ENCODE measurements at regions not wholly inside any gene's neighbourhood (a gene's known extent, or its start where the extent isn't known, plus 50 kb on each side); places are given as distances from the start of the nearest gene placed in this dataset.

GRCh38 chr14:97250931-97251330 lies 453.7 kb downstream of the VRK1 start:
- DNase-seq: no peak
- no peak for TF ChIP-seq CTCF (IDR thresholded peaks at IDR 0.05; ENCODE audit: control extremely low read depth, extremely low read depth)
- no peak for ATAC-seq (ENCODE audit: insufficient read depth, low FRiP score)
- WGBS, 2 donors: 50 to 70% methylated on average over 5 of the region's 5 CpGs
- Histone ChIP-seq H3K36me3 (ENCODE audit: control insufficient read depth in 4 of 4, insufficient read depth in 4 of 4, low read length in 4 of 4) (no peaks in the 10 kb centered on the region), H3K9me3 (ENCODE audit: control insufficient read depth in 4 of 4, insufficient read depth in 3 of 4, low read length in 3 of 4) (peaks cover 0 to 3% (median 1%) of the 10 kb centered on the region in 4 donors), H3K27me3 (ENCODE audit: control insufficient read depth in 3 of 3, insufficient read depth in 3 of 3, low read length in 2 of 3) (no peaks in the 10 kb centered on the region), H3K4me3 (no peak overlapping the region), H3K9ac (ENCODE audit: insufficient read depth in 1 of 2, low read length in 2 of 2) (no peak overlapping the region), H3K4me1 (ENCODE audit: control insufficient read depth in 5 of 5, insufficient read depth in 5 of 5, low read length in 5 of 5) (no peaks in the 10 kb centered on the region), H3K27ac (ENCODE audit: low read depth in 1 of 2, low read length in 1 of 2) (no peak overlapping the region)

GRCh38 chr14:97251491-97252155 lies 454.4 kb downstream of the VRK1 start:
- no peak for TF ChIP-seq CTCF (IDR thresholded peaks at IDR 0.05; ENCODE audit: control extremely low read depth, extremely low read depth)
- H3K36me3 ChIP-seq (ENCODE audit: control insufficient read depth in 4 of 4, insufficient read depth in 4 of 4, low read length in 4 of 4): no peaks in the 10 kb centered on the region
- no peak overlapping the region for H3K4me3 ChIP-seq
- ATAC-seq (ENCODE audit: insufficient read depth, low FRiP score) (no peak), DNase-seq (no peak)
- peaks cover 0 to 3% (median 1%) of the 10 kb centered on the region in 4 donors for H3K9me3 ChIP-seq (ENCODE audit: control insufficient read depth in 4 of 4, insufficient read depth in 3 of 4, low read length in 3 of 4)
- no peaks in the 10 kb centered on the region for H3K27me3 ChIP-seq (ENCODE audit: control insufficient read depth in 3 of 3, insufficient read depth in 3 of 3, low read length in 2 of 3)
- no peak overlapping the region for H3K9ac ChIP-seq (ENCODE audit: insufficient read depth in 1 of 2, low read length in 2 of 2)
- no peaks in the 10 kb centered on the region for H3K4me1 ChIP-seq (ENCODE audit: control insufficient read depth in 5 of 5, insufficient read depth in 5 of 5, low read length in 5 of 5)
- 22 to 40% methylated on average over 9 of the region's 9 CpGs for WGBS, 2 donors
- no peak overlapping the region for H3K27ac ChIP-seq (ENCODE audit: low read depth in 1 of 2, low read length in 1 of 2)

GRCh38 chr14:97253756-97254155 lies 456.6 kb downstream of the VRK1 start:
- no peak overlapping the region for H3K9ac ChIP-seq (ENCODE audit: insufficient read depth in 1 of 2, low read length in 2 of 2)
- no peak for ATAC-seq (ENCODE audit: insufficient read depth, low FRiP score)
- no peak overlapping the region for H3K4me3 ChIP-seq
- no peak for DNase-seq
- no peaks in the 10 kb centered on the region for H3K36me3 ChIP-seq (ENCODE audit: control insufficient read depth in 4 of 4, insufficient read depth in 4 of 4, low read length in 4 of 4)
- H3K27me3 ChIP-seq (ENCODE audit: control insufficient read depth in 3 of 3, insufficient read depth in 3 of 3, low read length in 2 of 3): no peaks in the 10 kb centered on the region
- no peak for TF ChIP-seq CTCF (IDR thresholded peaks at IDR 0.05; ENCODE audit: control extremely low read depth, extremely low read depth)
- 9 to 25% methylated on average over 3 of the region's 3 CpGs for WGBS, 2 donors
- peaks cover 0 to 3% (median 1%) of the 10 kb centered on the region in 4 donors for H3K9me3 ChIP-seq (ENCODE audit: control insufficient read depth in 4 of 4, insufficient read depth in 3 of 4, low read length in 3 of 4)
- no peak overlapping the region for H3K27ac ChIP-seq (ENCODE audit: low read depth in 1 of 2, low read length in 1 of 2)
- H3K4me1 ChIP-seq (ENCODE audit: control insufficient read depth in 5 of 5, insufficient read depth in 5 of 5, low read length in 5 of 5): no peaks in the 10 kb centered on the region

- H3K27me3 ChIP-seq (ENCODE audit: control insufficient read depth in 3 of 3, insufficient read depth in 3 of 3, low read length in 2 of 3): no peaks in the 10 kb centered on the region
- H3K9me3 ChIP-seq (ENCODE audit: control insufficient read depth in 4 of 4, insufficient read depth in 3 of 4, low read length in 3 of 4): peaks cover 0 to 2% (median under 1%) of the 10 kb centered on the region in 4 donors
- no peak for ATAC-seq (ENCODE audit: insufficient read depth, low FRiP score)
- H3K27ac ChIP-seq (ENCODE audit: low read depth in 1 of 2, low read length in 1 of 2): no peak overlapping the region
- H3K4me3 ChIP-seq: no peak overlapping the region
- no peak for TF ChIP-seq CTCF (IDR thresholded peaks at IDR 0.05; ENCODE audit: control extremely low read depth, extremely low read depth)
- WGBS, 2 donors: 81 to 88% methylated on average over 4 of the region's 4 CpGs
- no peaks in the 10 kb centered on the region for H3K36me3 ChIP-seq (ENCODE audit: control insufficient read depth in 4 of 4, insufficient read depth in 4 of 4, low read length in 4 of 4)
- no peaks in the 10 kb centered on the region for H3K4me1 ChIP-seq (ENCODE audit: control insufficient read depth in 5 of 5, insufficient read depth in 5 of 5, low read length in 5 of 5)
- DNase-seq: no peak
- H3K9ac ChIP-seq (ENCODE audit: insufficient read depth in 1 of 2, low read length in 2 of 2): no peak overlapping the region
These were observed 465.2 kb downstream of the VRK1 start for GRCh38 chr14:97262336-97262735.

Measured in lung (tissue), 11 donors.